ENCODE measurements at regions not wholly inside any gene's neighbourhood (a gene's known extent, or its start where the extent isn't known, plus 50 kb on each side); places are given as distances from the start of the nearest gene placed in this dataset.

- Histone ChIP-seq H3K4me2 (ENCODE audit: insufficient read depth, low read length) (no peak overlapping the region), H3K9me3 (replicated peaks; ENCODE audit: control insufficient read depth, insufficient read depth, low read length) (no peaks in the 10 kb centered on the region), H3K9ac (replicated peaks; ENCODE audit: extremely low read depth, insufficient read depth, low read length) (no peak overlapping the region), H4K20me1 (replicated peaks; ENCODE audit: control insufficient read depth, extremely low read depth, insufficient read depth, low read length) (no peaks in the 10 kb centered on the region), H3K36me3 (ENCODE audit: control insufficient read depth in 2 of 2, extremely low read depth in 1 of 2, insufficient read depth in 2 of 2, low read length in 2 of 2) (no peaks in the 10 kb centered on the region), H3K79me2 (ENCODE audit: control insufficient read depth, insufficient read depth, low read length) (no peaks in the 10 kb centered on the region), H3K4me3 (replicated peaks in 1 of 3; ENCODE audit: insufficient read depth in 1 of 3, low read depth in 1 of 3, low read length in 3 of 3) (no peak overlapping the region), H3K27me3 (ENCODE audit: control insufficient read depth in 2 of 2, insufficient read depth in 2 of 2, low read length in 2 of 2) (no peaks in the 10 kb centered on the region), H3K27ac (ENCODE audit: insufficient read depth, low read depth, low read length) (no peak overlapping the region), H3K9me1 (replicated peaks; ENCODE audit: control insufficient read depth, extremely low read depth, insufficient read depth, low read length) (no peaks in the 10 kb centered on the region), H2AFZ (ENCODE audit: low read depth, low read length) (no peak overlapping the region), H3K4me1 (ENCODE audit: control insufficient read depth, extremely low read depth, insufficient read depth, low read length) (no peaks in the 10 kb centered on the region)
- FAIRE-seq (no peak), DNase-seq (ENCODE audit: low read depth, low spot score) (no peak)
- intact Hi-C loops (cut with micrococcal nuclease): no loop called here
- CTCF ChIA-PET: no interaction called here
- POLR2A ChIA-PET: no interaction called here
- no peak for TF ChIP-seq EZH2 (IDR thresholded peaks at IDR 0.05; ENCODE audit: borderline replicate concordance, low read depth, low read length, severe bottlenecking)
- no peak for TF ChIP-seq CTCF (IDR thresholded peaks at IDR 0.05; ENCODE audit: extremely low read depth in 1 of 2, insufficient read depth in 1 of 2, low read depth in 1 of 2, low read length in 2 of 2)
- TF ChIP-seq JUN (IDR thresholded peaks at IDR 0.05; ENCODE audit: borderline replicate concordance, insufficient read depth, insufficient read length, low read depth): no peak
- no peak for TF ChIP-seq POLR2AphosphoS5 (IDR thresholded peaks at IDR 0.05; ENCODE audit: insufficient read depth, low read depth, low read length)
- TF ChIP-seq FOS (IDR thresholded peaks at IDR 0.05; ENCODE audit: borderline replicate concordance, insufficient read depth, low read length): no peak
- TF ChIP-seq MAX (IDR thresholded peaks at IDR 0.05; ENCODE audit: insufficient read depth, insufficient read length): no peak
- TF ChIP-seq POLR2A (IDR thresholded peaks at IDR 0.05; ENCODE audit: low read depth, low read length): no peak
- BruUV-seq (replicated peaks): no TSS peak
- dilution Hi-C loops (cut with MboI; ENCODE audit: extremely low pct_ligation_motif_present, low sequenced_read_pairs): no loop called here
Observed at GRCh38 chr2:139969323-139969722, 1189.1 kb upstream of the NXPH2 start.
